ENCODE measurements at regions not wholly inside any gene's neighbourhood (a gene's known extent, or its start where the extent isn't known, plus 50 kb on each side); places are given as distances from the start of the nearest gene placed in this dataset.

DNA sequence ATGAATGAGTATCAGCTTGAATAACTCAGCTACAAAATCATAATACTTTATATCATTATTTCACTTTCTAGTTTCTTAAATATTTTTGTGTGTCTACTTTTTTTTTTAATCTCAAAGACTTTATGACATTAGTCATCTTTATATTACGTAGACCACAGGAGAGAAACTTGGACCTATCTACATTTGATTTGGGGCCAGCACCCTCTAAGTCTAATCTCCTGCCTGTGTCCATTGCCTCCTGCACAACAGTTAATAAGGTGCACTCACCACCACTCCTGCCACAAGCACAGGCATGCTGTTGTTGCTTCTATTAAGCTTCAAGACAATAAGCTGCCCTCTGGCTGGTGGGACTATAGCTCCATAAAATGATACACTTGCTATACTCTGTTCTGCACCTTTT lies 70.4 kb downstream of the DIRAS3 start:
- no peak overlapping the region for H3K4me3 ChIP-seq
- H3K9me3 ChIP-seq (ENCODE audit: control insufficient read depth in 4 of 4, insufficient read depth in 3 of 4, low read length in 3 of 4) = no peaks in the 10 kb centered on the region
- WGBS, 2 donors = 76 to 89% methylated on average over 1 of the region's 1 CpG
- no peaks in the 10 kb centered on the region for H3K36me3 ChIP-seq (ENCODE audit: control insufficient read depth in 4 of 4, insufficient read depth in 4 of 4, low read length in 4 of 4)
- no peak overlapping the region for H3K9ac ChIP-seq (ENCODE audit: insufficient read depth in 1 of 2, low read length in 2 of 2)
- no peaks in the 10 kb centered on the region for H3K4me1 ChIP-seq (ENCODE audit: control insufficient read depth in 5 of 5, insufficient read depth in 5 of 5, low read length in 5 of 5)
- no peak overlapping the region for H3K27ac ChIP-seq (ENCODE audit: low read depth in 1 of 2, low read length in 1 of 2)
- H3K27me3 ChIP-seq (ENCODE audit: control insufficient read depth in 3 of 3, insufficient read depth in 3 of 3, low read length in 2 of 3) = peaks cover 0 to 8% (median 2%) of the 10 kb centered on the region in 3 donors
- TF ChIP-seq, protein P1, sequence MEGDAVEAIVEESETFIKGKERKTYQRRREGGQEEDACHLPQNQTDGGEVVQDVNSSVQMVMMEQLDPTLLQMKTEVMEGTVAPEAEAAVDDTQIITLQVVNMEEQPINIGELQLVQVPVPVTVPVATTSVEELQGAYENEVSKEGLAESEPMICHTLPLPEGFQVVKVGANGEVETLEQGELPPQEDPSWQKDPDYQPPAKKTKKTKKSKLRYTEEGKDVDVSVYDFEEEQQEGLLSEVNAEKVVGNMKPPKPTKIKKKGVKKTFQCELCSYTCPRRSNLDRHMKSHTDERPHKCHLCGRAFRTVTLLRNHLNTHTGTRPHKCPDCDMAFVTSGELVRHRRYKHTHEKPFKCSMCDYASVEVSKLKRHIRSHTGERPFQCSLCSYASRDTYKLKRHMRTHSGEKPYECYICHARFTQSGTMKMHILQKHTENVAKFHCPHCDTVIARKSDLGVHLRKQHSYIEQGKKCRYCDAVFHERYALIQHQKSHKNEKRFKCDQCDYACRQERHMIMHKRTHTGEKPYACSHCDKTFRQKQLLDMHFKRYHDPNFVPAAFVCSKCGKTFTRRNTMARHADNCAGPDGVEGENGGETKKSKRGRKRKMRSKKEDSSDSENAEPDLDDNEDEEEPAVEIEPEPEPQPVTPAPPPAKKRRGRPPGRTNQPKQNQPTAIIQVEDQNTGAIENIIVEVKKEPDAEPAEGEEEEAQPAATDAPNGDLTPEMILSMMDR (IDR thresholded peaks at IDR 0.05; ENCODE audit: control extremely low read depth, extremely low read depth) = no peak
- no peak for ATAC-seq (ENCODE audit: insufficient read depth, low FRiP score)
- DNase-seq = no peak

DNA sequence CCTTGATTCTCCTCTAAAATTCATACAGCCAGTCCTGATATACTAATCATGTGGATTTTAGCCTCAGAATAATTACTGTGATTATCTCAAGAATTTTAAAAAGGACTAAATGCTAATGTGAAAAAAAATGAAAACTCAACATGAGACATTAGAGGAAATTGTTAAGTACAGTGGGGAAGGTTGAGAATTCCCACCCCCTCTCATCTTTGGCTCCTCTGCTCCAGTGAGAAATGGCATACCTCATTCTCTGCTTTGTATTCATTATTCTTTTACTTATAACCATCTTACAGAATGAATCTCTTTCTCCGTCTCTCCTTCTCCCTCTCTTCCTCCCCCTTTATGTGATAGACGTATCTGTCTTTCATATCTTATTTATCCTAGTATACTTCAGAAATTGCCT lies 70.9 kb downstream of the DIRAS3 start:
- 67 to 75% methylated on average over 2 of the region's 2 CpGs for WGBS, 2 donors
- no peaks in the 10 kb centered on the region for H3K4me1 ChIP-seq (ENCODE audit: control insufficient read depth in 5 of 5, insufficient read depth in 5 of 5, low read length in 5 of 5)
- H3K9ac ChIP-seq (ENCODE audit: insufficient read depth in 1 of 2, low read length in 2 of 2) = no peak overlapping the region

DNA sequence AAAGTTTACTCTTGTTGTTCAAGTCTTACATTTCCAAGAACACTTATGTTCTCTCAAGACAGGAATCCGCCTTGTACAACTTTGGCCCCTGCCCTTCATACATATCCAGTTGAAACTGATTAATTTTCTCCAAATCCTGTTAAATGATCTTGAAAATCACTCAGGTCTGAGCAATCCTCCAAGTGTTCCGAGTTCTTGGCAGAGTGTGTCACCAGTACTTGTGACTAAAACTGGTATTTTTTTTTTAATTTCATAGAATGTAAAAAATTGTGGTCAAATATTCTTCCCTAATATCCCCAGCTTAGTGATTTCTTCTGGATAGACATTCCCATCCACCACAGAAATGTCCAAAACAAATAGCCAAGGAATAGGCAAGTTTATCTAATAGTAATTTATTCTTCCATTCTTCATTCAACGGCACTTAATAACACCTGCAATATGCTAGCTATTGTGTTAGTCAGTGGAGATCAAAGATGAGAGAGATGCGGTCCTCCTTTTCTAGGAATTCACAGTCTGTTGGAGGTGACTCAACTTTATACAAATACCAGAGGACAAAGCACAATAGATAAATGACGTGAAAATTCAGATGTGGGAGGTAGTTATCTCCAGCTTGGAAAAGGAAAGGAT lies 71.4 kb downstream of the DIRAS3 start:
- TF ChIP-seq, protein P1 (IDR thresholded peaks at IDR 0.05; ENCODE audit: control extremely low read depth, extremely low read depth) = no peak
- H3K4me1 ChIP-seq (ENCODE audit: control insufficient read depth in 5 of 5, insufficient read depth in 5 of 5, low read length in 5 of 5) = no peaks in the 10 kb centered on the region
- H3K27ac ChIP-seq (ENCODE audit: low read depth in 1 of 2, low read length in 1 of 2) = no peak overlapping the region
- ATAC-seq (ENCODE audit: insufficient read depth, low FRiP score) (no peak), DNase-seq (no peak)
- peaks cover 0 to 8% (median 2%) of the 10 kb centered on the region in 3 donors for H3K27me3 ChIP-seq (ENCODE audit: control insufficient read depth in 3 of 3, insufficient read depth in 3 of 3, low read length in 2 of 3)
- no peak overlapping the region for H3K9ac ChIP-seq (ENCODE audit: insufficient read depth in 1 of 2, low read length in 2 of 2)
- WGBS, 2 donors = 56 to 71% methylated on average over 5 of the region's 5 CpGs
- no peaks in the 10 kb centered on the region for H3K36me3 ChIP-seq (ENCODE audit: control insufficient read depth in 4 of 4, insufficient read depth in 4 of 4, low read length in 4 of 4)
- H3K9me3 ChIP-seq (ENCODE audit: control insufficient read depth in 4 of 4, insufficient read depth in 3 of 4, low read length in 3 of 4) = no peaks in the 10 kb centered on the region
- H3K4me3 ChIP-seq = no peak overlapping the region

More for the DNA sequence above, 70.9 kb downstream of the DIRAS3 start:
- no peaks in the 10 kb centered on the region for H3K9me3 ChIP-seq (ENCODE audit: control insufficient read depth in 4 of 4, insufficient read depth in 3 of 4, low read length in 3 of 4)
- no peak overlapping the region for H3K27ac ChIP-seq (ENCODE audit: low read depth in 1 of 2, low read length in 1 of 2)
- no peaks in the 10 kb centered on the region for H3K36me3 ChIP-seq (ENCODE audit: control insufficient read depth in 4 of 4, insufficient read depth in 4 of 4, low read length in 4 of 4)
- no peak overlapping the region for H3K4me3 ChIP-seq
- TF ChIP-seq, protein P1 (IDR thresholded peaks at IDR 0.05; ENCODE audit: control extremely low read depth, extremely low read depth) = no peak
- DNase-seq (no peak), ATAC-seq (ENCODE audit: insufficient read depth, low FRiP score) (no peak)
- peaks cover 0 to 8% (median 2%) of the 10 kb centered on the region in 3 donors for H3K27me3 ChIP-seq (ENCODE audit: control insufficient read depth in 3 of 3, insufficient read depth in 3 of 3, low read length in 2 of 3)

DNA sequence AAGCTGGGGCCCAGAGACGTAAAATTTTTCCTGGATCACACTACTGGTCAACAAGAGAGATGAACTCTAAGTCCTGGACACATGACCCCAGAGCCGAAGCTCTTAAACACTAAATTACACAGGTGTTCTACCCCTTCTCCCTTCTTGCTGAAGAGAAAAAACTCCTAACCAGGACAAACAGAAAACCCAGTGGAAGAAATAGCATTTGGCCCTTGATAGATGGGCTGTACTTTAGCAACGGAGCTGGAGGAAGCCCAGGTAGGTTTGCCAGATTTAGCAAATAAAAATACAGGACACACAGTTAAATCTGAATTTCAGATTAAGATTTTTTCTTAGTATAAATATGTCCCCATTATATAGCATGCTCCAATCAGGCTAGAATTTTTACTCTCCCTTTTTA lies 72.7 kb downstream of the DIRAS3 start:
- 68 to 78% methylated on average over 3 of the region's 3 CpGs for WGBS, 2 donors

More for the DNA sequence above, 72.7 kb downstream of the DIRAS3 start:
- ATAC-seq (ENCODE audit: insufficient read depth, low FRiP score) (no peak), DNase-seq (no peak)
- no peaks in the 10 kb centered on the region for H3K9me3 ChIP-seq (ENCODE audit: control insufficient read depth in 4 of 4, insufficient read depth in 3 of 4, low read length in 3 of 4)
- TF ChIP-seq, protein P1 (IDR thresholded peaks at IDR 0.05; ENCODE audit: control extremely low read depth, extremely low read depth) = no peak
- H3K36me3 ChIP-seq (ENCODE audit: control insufficient read depth in 4 of 4, insufficient read depth in 4 of 4, low read length in 4 of 4) = no peaks in the 10 kb centered on the region
- H3K4me3 ChIP-seq = no peak overlapping the region
- H3K27ac ChIP-seq (ENCODE audit: low read depth in 1 of 2, low read length in 1 of 2) = no peak overlapping the region
- no peak overlapping the region for H3K9ac ChIP-seq (ENCODE audit: insufficient read depth in 1 of 2, low read length in 2 of 2)
- H3K27me3 ChIP-seq (ENCODE audit: control insufficient read depth in 3 of 3, insufficient read depth in 3 of 3, low read length in 2 of 3) = peaks cover 0 to 8% (median 2%) of the 10 kb centered on the region in 3 donors
- H3K4me1 ChIP-seq (ENCODE audit: control insufficient read depth in 5 of 5, insufficient read depth in 5 of 5, low read length in 5 of 5) = no peaks in the 10 kb centered on the region

Measured in lung (tissue), 11 donors.